ENCODE measurements at regions not wholly inside any gene's neighbourhood (a gene's known extent, or its start where the extent isn't known, plus 50 kb on each side); places are given as distances from the start of the nearest gene placed in this dataset.

DNA sequence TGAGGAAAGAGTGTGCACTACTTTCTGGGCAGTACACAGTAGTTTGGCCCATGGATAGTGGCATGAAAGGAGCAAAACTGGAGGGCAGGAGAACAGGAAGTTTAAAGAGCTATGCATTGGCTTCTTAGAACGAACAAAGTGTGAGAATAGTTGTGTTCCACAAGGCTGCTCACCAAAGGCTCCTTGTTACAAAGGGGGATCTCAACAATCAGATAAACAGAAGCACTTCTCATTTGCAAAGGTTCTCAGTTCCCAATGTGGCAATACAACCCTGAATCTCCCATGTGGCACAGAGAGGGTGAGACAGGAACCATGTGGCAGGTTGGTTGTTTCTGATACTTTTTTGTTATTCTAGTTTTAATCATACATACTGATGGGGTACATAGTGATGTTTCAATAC lies 158.4 kb downstream of the CARTPT start:
- TF ChIP-seq EZH2phosphoT487 (IDR thresholded peaks at IDR 0.05; ENCODE audit: insufficient read depth, low read depth) (no peak), EZH2 (IDR thresholded peaks at IDR 0.05; ENCODE audit: insufficient read depth, poor library complexity, severe bottlenecking) (no peak)
